GM21390 (cell line): ENCODE measurements at regions not wholly inside any gene's neighbourhood (a gene's known extent, or its start where the extent isn't known, plus 50 kb on each side); places are given as distances from the start of the nearest gene placed in this dataset.

Source experiments
- ATAC-seq: cut with Tn5 transposase; IDR thresholded peaks from one replicate; pipeline ENCODE4 v1.9.1; 2021; ENCODE audit not compliant: unreplicated experiment

DNA sequence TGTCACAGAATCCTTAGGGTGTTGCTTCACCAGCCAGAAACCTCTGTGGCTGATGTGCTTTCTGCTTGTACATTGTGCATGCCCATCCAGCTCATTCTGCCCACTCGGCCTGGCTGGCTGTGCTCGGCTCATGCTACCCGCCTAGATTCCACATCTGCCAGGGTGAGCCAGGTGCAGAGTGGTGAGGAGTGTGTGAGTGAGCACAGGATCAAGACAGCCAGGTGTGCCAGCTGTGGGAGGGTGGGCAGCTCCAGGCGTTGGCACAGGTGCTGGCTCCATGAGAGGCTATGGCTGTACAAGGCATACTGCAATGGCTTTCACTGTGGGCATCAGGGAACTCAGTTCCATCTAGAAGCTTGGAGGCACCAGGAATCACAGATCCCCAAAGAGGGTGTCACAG is 1321.8 kb upstream of the CRIM1 start:
- ATAC-seq = no peak

DNA sequence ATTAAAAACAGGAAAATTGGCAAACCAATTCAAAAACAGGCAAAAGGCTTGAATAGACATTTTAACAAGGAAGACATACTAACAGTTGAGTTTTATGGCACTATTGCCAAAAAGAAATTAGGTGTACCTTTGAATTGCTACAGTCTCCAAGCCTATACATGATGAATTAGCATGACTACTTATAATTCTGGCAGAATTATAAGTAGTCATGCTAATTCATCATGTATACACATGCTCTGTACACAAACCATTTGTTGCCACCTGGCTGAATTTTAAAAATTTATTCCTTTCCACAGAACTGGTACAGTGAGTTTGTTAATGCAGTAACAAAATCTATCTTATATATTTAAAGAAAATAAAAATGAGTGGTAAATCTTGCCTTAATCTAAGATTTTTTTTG is 1332.0 kb upstream of the CRIM1 start:
- no peak for ATAC-seq

DNA sequence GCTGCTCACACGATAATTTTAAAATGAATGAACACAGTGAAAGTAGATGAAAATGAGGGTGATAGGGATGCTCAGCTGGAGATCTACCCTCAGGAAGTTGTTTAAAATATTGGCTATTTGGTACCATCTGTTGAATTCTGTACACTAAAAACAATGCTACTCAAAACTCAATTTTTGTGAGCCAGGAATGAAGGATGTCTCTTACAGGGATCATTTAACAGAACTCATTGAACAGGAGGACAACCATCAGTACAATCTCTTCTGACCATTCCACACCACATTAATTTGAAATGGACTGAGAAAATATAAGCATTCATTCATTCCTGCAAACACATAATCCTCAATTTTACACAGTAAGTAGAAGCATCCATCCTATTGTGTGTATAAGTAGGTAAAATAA is 1355.1 kb upstream of the CRIM1 start:
- no peak for ATAC-seq

- ATAC-seq = no peak
Observed at GRCh38 chr2:34998741-34999140, 1356.8 kb upstream of the CRIM1 start.

DNA sequence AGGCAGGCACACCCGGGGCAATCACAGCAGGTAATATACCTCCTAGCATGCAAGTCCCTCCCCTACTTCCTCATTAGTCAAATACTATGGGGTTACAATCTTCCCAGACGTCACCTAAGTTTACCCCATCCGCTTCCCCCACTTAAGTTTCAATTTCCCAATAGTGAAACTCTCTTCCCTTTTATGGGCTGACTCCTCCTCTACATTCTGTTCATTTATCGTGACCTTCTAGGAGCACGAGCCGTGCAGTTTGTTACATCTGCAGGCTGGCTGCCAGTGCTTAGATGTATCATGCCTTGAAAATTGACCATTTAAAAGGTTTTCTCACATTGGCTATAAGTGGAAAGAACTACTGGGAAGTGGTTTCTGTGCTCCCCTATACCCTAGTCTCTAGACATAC is 1357.8 kb upstream of the CRIM1 start:
- ATAC-seq = no peak

- ATAC-seq = no peak
Observed at GRCh38 chr2:34995196-34995595, 1360.4 kb upstream of the CRIM1 start.

DNA sequence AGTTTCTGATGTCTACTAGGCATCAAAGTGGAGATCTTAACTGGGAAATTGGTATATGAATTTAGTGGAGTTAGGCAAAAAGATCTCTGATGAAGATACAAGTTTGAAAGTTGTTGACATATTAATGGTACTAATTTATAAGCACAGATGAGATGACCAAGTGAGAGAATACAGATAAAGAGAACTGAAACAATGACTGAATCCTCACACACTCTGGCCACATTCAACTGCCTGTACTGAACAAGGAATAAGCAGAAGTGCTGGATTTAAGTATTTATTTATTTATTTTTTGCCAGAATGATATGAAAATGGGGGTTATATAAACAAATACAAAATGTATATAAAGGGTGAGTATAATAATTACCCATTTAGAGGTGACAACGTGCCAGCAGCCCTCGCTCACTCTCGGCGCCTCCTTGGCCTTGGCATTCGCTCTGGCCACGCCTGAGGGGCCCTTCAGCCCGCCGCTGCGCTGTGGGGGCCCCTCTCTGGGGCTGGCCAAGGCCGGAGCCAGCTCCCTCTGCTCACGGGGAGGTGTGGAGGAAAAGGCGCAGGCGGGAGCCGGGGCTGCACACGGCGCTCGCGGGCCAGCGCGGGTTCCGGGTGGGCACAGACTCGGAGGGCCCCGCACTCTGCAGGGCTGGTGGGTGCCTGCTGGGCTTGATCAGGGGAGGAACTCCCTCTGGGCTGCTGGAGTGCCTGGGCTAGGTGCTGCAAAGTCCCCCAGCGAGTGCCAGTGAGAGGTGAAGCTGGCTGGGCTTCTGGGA is 1363.9 kb upstream of the CRIM1 start:
- ATAC-seq = no peak

DNA sequence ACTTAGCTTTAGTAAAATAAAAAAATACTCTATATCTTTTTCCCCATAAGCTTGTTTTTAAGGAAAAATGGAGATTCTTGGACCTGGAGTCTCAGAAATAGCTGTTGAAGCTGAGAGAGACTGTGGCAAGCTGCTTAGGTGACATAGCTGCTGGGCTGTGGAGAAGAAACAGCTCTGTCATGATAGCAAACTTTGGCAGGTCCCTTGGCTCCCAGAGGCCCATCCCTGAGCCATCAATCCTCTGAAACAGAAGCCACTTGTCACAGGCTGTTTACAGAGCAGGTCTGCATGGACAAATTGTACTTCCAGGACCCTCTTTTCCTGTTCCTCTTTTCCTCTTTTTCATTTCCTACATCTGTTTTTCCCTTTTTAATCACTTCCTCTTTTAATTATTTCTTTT is 1370.1 kb upstream of the CRIM1 start:
- no peak for ATAC-seq

DNA sequence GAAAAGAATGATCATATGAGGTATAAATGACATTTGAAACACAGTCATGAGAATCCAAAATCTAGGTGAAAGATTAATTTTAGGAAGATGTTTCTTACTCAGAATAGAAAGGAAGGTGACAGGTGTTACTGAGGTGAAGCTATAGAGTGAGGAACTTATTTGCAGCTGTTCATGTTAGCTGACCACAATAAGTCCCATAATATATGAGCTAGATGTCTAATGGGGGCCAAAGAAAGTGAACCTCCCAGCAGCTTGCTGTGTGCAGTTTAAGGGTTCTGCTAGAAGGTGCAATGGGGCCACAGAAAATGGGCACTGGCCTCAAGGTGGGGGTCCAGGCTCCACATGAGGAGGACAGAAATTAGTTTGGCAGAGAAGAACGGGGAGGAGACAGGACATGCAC is 1374.9 kb upstream of the CRIM1 start:
- ATAC-seq = no peak

DNA sequence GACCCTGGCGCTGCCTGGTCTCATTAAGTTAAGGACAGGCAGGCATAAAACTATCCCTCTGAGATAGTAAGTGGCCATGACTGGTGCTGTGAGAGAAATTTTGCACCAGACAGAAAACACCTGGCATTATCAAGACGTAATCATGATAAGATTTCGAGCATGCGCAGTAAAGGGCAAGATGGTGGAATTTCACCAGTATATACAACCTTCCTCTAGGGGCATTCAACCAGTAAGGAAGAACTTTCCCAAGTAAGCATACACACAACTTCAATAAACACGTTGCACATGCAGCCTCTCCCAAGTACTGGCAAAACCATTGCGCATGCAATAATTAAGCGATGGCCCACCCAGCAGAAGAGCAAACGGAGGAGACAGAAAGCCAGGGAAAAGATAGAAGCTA is 1376.4 kb upstream of the CRIM1 start:
- no peak for ATAC-seq

GRCh38 chr2:34961822-34962221 is 1362.7 kb upstream of the FAM98A start:
- ATAC-seq = no peak

DNA sequence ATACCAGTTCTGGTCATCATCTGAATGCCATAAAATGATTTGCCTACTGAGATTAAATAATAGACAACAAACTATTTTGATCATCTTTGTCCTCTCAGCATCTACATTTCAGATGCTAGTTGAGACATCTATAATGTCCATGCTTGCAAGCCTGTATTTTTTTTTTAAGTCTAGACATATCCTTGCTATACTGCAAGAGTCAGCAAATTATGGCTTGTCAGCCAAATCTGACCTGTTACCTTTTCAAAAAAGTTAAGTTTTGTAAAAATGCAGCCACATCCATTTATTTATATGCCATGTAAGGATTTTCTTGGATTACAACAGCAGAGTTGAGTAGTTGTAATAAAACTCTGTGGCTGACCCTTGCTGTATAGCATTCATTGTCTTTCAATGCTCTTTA is 1355.7 kb upstream of the FAM98A start:
- no peak for ATAC-seq

- ATAC-seq = no peak
Observed at GRCh38 chr2:34950797-34951196, 1351.7 kb upstream of the FAM98A start.

- ATAC-seq = no peak
Observed at GRCh38 chr2:34949316-34949715, 1350.2 kb upstream of the FAM98A start.

DNA sequence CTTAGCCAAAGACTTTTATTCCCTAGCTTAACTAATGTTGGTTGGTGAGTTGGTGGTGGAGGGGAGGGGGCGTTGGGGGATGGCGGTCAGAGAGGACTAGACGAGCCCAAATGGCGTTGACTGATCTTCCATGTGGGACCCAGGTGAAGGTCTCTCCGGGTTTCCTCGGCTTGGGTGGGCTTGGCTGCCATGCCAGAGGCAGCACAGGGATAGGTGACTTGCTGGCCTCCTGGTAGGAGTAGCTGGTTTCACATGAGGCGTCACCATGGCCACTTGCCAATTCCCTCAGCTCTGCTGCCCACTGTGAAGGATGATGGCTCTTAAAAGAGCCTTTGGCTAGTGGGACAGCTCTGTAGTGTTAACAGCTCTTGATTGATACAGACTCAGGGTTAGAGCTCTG is 1337.0 kb upstream of the FAM98A start:
- no peak for ATAC-seq

- ATAC-seq = peak; percentile 98
Observed at GRCh38 chr2:34912084-34912483, 1313.0 kb upstream of the FAM98A start.

DNA sequence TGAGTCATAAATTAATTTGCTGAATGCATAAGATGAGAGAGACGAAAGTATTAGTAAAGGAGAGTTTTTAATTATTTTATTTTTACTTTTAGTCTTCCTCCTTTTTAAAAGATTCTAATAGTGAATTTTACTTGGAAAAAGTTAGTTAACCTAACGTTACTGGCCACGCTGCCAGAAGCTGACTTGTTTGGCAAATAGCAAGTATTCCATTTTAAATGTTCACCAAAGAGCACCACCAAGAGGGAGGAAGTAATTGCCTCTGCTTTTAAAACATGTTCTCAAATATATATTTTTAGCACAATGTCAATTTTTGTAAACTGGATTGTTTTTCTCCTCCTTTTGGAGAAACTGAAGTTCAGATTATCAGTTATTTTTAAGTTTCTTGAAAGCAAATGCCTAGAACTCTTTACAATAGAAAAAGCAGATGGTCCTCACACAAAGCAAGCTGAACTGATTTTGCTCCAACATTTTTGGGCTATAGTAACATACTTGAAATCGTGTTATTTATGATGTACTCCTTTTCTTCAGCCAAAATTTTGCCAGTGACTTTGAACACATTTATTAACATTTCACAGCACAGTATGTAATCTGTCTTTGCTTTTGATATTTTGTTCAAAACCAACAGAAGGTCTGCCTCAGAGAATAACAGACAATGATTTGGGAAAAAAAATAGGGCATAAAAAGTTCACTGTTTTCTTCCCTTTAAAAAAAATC is 1311.0 kb upstream of the FAM98A start:
- ATAC-seq = no peak

DNA sequence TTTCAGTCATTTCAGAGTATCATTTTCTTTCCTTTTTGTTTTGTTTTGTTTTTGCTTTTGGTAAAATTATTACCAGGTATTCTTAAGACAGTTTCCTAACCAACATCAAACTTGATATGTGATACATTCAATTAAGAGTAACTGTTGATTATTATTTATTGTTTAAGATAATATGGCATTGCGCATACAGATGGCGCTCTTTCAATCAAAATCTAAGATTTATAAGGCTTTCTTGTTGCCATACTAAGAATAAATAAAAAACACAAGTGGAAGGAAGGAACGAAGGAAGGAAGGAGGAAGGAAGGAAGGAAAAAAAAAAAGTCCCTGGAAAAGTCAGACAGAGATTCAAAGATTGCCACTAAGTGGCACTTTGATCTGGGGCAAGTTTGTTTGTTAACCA is 1308.7 kb upstream of the FAM98A start:
- ATAC-seq = no peak

DNA sequence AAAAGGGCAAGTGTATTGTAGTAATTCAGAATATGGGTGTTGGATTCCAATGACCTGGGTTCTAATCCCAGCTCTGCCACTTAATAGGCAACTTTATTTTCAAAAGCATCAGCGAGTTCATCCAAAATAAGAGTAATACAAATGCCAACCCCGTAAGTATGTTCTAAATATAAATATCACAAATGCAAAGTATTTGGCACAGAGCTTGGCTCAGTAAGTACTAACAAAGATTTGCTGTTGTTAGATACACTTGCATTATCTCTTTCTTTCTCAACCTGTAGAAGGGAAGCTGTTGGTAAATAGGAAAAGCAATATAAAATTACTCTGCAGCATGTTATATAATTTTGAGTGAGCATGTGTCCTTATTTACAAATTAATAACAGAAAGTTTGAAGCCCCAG is 1302.6 kb upstream of the FAM98A start:
- no peak for ATAC-seq

DNA sequence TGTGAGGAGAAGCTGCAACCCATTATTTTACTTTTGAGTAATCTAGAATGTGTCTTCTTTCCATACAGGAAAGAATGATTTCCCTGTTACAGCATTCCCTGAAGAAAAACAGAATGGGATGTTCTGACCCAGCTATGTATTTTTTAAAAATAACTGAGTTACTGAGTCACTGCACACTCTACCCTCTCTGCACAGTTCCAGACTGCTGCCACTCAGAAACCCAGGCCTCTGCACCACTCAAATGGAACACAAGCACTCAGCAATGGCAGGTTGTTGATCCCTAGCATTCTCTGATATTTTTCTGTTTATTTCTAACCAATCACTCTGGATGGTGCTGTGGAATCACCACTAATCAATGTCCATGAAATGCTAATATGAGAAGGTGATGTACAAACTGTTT is 1300.0 kb upstream of the FAM98A start:
- ATAC-seq = no peak

DNA sequence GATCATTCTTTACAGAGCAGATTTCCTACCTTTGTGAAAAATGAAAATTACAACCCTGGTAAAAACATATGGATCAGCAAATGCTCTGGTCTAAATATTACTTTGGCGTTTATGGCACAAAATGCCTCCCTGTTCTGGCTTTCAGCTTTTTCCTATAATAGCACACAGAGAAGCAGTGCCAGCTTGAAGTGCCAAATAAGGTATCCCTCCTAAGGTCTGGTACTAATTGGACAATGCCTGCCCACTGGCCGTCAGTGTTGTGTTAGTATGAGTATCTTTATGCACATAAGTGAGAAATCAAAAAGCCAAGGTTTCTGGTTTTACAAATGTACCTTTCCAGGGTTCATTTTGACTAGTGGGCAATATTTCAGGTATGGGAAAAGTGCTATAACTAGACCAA is 1293.7 kb upstream of the FAM98A start:
- ATAC-seq = no peak

DNA sequence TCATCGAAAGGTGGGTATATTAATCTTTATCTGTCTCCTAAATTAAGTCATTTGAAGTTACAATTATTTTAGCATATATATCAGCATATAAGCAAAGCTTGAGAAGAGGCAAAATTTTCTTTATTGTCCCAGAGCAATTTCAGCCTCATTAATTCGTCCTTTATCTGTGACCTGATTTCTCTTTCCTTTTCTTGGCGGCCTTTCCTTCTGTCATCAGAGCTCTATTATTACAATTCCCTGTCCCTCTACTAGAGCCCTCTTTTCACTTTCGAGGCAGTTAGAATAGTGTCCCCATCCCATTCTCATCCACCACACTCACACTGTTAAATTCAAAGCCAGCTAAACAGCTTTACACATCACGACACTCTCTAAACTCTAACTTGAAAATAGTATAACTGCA is 1293.2 kb upstream of the FAM98A start:
- ATAC-seq = no peak
